ENCODE measurements at regions not wholly inside any gene's neighbourhood (a gene's known extent, or its start where the extent isn't known, plus 50 kb on each side); places are given as distances from the start of the nearest gene placed in this dataset.

DNA sequence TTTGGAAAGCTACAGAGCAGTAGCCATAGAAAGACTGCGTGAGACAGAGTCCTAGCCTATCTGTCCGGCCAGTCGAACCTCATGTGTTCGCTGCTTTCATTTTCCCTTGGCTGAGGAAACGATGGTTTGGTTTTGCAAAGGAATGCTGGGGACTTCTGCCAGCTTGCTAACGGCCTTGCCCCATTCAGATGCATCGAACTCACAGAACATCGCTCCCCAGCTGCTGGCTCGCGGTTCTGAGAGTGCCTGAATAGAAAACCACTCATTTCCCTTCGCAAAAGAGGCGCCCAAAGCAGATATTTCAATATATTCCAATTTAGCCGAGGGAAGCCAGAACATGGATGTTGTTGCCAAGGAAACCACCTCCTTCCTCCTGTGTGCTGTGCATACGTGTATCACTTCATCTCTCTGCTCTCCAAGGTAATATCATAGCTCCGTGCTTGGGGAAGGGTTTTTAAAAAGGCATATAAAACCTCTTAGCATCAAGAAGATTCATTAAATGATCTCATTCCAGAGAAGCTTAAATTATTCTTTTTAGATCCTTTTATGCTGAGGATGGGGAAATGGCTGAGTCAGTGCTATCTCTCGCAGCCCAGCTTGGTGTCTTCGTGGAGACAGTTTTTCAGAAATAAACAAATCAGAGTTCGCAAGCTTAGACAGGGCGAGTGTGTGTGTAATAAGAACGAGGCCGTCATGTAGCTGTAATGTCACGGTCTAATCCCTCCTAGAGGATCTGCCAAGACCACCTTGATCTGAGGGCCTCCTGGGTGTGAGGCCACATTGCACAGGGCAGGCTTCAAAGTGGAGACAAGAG lies 215.2 kb downstream of the RPS24 start:
- DNase-seq (no peak), ATAC-seq (no peak)

DNA sequence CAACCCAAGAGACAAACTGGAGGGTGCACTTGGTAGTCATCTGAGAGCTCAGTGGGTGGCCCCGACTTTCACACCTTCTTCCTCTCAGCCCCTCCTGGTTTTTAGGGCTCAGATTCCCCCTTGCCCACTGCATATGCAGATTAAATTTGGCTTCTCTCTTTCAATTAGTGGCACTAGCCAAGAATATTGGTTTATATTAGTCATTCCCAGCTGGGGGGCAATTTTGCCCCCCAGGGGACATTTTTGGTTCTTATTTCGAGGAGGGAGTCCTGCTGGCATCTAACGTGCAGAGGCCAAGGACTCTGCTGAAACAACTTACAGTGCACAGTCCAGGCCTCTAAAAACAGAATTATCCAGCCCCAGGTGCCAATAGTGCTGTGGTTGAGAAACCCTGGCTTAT lies 216.0 kb downstream of the RPS24 start:
- no peak for DNase-seq
- ATAC-seq, result no peak

DNA sequence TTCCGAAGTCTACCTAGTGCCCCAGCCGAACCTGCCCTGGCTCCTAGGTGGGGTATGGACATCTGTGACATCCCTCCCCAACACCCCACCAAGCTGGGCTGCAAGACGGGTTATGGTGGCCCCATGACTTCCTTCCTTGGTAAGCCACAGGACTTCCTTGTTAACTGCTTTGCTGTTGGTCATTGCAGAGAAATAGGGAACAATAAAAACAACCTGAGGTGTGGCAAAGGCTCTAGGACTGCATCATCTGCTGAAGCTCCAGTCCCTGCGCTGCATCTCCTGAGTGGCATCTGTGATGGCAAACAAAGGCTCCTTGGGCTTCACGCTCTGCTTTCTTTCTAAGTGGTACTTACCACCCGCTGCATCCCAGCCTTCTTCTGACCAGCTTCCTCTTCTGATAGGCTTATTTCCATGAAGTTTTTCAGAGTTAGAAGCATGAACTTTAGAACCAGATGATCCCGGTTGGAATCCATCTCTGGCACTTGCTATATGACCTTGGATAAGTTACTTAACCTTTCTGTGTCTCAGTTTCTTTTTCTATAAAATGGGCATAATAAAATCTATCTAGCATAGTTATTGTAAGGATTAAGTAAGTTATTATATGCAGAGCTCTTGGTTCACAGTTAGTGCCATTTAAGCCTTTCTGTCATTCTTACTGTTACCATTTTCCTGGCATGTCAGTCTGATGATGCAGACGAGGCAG lies 216.8 kb downstream of the RPS24 start:
- ATAC-seq (no peak), DNase-seq (no peak)

DNA sequence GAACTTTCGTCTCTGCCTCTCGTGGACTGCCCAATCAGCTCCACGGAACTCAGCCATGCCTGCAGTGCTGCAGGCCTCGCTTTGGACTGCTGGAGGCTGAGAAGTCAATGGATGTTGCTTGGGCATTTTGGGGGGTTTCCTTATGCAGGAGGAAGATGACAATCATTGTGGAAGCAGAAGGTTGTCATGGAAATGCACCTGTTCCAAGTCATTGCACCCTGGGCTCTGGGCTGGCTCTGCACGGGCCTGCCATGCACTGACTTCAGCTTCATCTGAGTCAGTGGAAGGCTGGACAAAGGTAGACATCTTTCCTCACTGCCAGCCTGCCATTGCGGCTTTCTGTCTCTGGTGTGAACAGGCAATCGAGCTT lies 217.3 kb downstream of the RPS24 start:
- DNase-seq, result no peak
- no peak for ATAC-seq

DNA sequence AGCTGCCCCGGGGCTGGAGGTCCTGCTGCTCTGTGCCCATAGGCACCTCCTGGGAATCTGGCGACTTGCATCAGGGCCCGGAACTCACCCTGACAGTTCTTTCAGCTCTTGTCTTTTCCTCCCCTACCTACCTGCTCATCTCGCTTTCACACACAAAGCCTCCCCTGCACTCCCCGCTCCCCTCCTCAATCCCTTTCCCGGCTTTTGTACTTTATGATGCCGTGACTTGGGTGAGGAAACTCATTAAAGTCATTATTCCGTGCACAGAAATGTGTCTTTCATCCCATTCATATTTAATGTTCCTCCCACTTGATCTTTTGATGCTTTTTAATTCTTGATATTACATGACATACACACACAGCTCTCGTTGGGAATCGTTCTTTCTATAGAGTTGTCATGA lies 218.6 kb downstream of the RPS24 start:
- no peak for DNase-seq

DNA sequence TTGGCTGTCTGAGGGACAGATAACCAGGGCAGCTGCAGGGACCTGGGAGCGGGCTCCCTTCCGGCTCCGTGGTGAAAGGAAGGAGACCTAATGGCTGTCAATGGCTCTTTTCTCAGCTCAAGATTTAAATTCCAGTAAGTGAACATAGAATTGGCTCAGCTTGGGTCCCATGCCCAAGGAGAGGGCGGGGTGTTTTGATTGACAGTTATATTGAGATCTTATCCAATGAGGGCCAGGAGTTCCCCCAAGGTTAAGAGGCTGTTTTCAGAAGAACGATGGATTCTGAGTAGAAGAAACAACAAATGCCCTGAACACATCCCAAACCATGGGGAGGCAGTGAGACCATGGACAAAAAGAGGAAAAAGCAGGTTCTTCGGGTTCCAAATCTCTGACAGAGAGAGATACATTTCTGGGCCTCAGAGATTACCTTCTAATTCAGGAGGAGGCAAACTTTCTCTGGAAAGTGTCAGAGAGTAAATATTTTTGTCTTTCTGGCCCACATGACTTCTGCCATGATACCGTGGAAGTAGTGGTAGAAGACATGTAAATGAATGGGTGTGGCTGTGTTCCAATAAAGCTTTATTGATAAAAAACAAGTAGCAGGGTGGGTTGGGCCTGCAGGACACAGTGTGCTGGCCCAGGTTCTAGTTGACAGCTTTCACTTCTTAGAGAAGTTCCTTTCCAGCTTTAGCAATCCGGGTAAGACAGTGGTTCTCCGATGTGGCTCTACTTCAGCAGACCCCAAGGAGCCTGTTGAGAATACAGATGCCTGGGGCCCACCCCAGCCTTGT lies 219.6 kb downstream of the RPS24 start:
- no peak for DNase-seq
- ATAC-seq, result no peak

More for the DNA sequence above, 218.6 kb downstream of the RPS24 start:
- ATAC-seq, result no peak

DNA sequence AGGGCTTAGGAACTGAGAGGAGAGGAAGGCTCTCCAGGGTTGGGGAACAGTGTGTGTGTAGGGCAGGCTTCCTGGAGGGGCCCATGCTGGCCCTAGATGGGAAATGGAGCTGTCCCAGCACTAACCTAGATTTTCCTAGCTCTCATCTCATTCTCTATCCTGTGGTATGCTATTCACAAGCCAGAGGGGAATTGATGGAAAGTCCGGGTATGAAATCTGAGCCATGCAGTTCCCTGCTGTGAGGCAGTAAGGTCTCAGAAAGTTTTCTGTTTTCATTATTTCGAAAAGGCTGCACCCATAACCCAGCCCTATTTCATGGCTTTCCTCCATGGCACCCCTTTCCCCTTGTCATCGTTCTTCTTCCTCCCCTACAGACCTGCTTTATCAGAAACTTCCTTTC lies 220.3 kb downstream of the RPS24 start:
- no peak for ATAC-seq
- DNase-seq, result no peak

DNA sequence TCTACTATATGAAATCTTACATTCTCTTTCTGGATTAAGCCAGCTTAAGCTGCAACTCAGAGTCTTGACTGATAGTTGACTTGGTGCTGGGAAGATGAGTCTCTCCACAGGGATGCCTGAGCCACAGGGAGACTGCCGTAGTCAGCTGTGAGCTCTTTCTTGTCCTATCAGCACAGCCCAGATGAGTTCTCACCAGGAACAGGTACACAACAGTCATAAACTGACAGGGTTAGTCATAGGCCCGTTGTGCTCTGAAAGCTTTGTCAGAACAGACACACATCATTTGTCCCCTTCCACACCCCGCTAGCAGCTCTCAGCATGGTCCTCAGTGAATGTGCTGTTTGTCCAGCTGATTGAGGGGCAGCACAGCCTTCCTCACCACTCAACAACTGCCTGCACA lies 221.6 kb downstream of the RPS24 start:
- DNase-seq (no peak), ATAC-seq (no peak)

DNA sequence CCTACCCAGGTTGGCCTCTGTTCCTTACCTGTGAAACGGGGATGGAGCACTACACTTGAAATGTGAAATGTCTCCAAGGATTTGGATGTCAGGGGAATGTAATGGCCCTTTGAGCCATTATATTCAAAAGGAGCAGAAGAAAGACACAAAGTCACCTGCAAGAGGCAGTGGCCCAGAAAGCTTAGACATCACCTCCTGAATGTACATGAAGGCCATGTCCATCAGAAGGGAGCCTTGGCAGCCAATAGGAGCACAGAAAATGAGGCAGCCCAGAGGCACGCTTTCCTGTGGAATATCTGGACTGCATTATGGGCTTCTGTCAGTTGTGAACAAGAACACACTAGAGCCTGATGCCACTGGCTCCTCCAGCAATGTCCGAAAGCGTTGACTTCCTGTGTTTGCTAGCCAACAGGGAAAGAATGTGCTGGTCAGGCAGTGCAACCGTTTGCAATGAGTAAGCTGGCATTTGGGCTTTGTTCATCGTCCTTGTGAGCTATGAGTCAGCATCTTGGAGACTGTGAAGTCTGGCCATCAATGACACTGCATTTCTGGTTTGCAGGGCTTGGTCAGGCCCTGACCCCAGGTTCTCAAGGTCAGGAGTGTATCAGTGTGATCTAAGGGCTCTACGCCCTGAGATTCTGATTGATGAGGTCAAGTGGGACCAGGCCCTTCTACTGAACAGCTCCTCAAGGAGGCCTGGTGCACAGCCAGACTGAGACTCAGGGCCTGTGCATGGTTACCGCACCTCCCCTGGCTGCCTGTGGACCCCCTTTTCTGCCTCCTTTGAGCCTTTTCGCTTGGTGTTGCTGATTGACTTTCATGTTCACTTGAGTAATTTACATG lies 222.4 kb downstream of the RPS24 start:
- no peak for DNase-seq
- ATAC-seq, result no peak

DNA sequence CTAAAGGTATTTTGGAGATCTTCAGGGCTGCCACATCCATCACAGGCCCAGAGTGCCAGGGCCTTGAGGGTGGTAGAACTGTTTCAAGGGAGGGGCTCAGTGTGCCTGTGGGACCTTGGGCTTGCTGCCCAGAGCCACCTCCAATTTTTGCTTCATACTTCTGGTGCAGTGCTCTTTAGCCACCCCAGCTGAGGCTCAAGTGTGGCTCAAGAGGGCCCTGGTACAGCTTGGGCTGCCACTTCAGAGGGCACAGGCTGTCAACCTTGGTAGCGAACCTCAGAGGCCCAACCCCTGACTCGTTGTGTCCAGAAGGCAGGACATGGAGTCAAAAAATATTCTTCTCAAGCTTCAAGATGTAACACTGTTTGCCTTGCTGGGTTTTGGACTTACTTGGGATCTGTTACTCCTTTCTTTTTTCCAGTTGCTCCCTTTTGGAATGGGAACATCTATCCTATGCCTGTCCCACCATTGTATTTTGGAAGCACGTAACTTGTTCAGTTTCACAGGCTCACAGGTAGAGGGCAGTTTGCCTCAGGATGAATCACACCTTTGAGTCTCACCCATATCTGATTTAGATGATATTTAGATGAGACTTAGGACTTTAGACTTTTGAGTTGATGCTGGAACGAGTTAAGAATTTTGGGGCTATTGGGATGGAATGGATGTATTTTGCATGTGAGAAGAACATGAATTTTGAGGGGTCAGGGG lies 224.8 kb downstream of the RPS24 start:
- ATAC-seq, result no peak
- no peak for DNase-seq

DNA sequence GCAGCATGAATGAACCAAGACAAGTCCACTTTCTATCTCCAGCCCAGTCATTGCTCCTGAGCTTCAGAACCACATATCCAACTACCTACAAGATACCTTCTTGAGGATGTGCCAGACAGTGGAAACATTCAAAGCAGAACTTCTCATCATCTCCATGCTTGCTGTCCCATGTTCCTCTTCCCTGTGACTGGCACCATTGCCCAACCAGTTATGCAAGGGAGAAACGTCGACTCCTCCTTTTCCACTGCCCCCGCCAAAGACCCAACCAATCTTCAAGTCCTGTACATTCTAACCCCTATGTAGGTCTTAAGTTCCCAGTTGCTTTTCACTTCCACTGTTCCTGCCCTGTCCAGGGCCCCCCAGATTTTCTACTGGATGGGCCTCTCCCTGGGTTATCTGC lies 225.7 kb downstream of the RPS24 start:
- DNase-seq (no peak), ATAC-seq (no peak)

DNA sequence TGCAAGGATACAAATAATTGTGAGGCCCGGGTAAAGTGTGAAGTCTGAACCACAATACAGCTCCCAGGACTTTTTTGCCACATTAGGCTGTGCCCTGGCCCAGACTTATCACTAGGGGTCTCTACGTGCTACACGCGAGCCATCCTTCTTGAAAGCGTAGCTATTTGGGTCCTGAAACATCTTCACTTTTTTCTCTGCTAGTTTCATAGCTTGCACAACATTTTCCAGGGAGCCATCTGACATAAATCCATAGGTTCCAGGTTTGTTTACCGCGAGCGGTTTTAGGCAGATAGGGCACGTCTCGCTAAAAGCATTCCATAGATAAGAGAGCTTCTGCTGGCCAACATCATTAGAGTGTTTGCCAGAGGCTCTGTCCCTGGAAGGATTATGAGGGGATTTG lies 226.5 kb downstream of the RPS24 start:
- no peak for DNase-seq
- ATAC-seq, result no peak

DNA sequence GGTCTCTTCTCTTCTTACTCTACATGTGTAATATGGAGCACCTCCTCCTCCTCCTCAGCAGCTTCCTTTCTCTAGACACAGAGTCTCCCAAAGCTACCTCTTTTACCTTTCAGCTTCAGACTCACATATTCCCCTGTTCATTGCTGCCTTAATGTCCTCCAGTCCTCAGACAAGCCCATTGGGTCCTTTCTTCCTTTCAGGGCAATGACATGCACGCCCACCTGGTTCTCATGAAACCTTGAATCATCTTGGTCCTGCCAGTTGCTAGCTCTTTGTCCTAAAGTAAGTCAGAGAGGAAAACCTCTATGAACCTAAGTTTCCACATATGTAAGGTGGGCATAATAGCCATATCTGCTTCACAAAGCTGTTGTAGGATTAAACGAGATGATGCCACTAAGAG lies 227.0 kb downstream of the RPS24 start:
- DNase-seq, result no peak
- peak; percentile 69 for ATAC-seq

DNA sequence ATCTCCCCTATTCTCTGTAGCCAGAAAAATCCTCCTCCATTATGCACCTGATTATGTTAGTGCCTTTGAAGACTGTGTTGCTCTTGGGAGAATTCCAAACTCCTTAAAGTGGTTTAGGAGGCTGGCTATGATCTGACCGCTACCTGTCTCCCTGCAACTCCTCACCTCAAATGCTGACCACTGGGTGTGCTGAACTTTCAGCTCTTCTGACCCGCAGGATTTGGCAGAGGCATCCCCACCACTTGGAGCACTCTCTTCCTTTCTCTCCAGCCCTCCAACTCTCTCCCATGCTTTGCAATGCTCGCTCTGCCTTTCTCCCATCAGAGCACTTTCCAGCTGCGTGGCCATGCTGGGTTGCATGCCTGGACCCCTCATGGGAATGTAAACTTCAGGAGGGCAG lies 227.6 kb downstream of the RPS24 start:
- DNase-seq (no peak), ATAC-seq (no peak)

DNA sequence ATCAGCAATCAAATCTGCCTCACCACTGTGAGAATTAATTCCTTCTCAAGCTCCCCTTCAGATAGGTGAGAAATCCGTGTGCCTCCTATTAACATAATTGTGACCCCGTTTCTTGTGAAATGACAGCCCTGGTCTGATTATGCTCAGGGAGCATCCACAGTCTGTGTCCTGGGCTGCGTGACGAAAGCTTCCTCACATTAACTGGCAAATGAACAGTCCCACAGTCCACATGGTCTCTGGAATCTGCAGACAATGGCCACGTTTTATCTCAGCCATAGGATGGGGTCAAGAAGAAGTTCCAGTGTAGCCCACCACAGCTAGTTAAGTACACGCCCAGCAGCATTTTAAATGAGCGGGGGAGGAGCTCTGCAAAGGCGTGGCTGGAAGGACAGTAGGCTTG lies 229.2 kb downstream of the RPS24 start:
- no peak for DNase-seq
- no peak for ATAC-seq

DNA sequence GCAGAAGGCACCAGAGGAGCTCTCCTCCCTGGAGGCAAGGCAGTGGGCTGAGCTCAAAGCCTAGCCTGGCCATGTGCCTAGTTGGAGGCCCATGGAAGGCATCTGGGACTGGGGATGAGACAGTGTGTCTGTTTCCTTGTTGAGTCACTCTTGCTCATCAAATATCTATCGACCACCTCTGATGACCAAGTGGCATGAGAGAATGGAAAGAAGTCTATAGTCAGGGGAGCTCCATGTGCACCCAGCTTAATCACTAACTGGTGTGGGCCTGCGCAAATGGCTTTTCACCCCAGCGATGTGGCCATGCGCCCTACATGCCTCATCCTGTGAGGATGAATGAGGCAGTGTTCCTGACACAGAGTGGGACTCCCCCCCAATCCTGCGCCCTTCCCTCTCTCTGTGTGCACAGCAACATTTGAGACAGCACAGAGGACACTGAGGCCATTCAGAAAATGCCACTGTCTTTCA lies 229.9 kb downstream of the RPS24 start:
- ATAC-seq (no peak), DNase-seq (no peak)

DNA sequence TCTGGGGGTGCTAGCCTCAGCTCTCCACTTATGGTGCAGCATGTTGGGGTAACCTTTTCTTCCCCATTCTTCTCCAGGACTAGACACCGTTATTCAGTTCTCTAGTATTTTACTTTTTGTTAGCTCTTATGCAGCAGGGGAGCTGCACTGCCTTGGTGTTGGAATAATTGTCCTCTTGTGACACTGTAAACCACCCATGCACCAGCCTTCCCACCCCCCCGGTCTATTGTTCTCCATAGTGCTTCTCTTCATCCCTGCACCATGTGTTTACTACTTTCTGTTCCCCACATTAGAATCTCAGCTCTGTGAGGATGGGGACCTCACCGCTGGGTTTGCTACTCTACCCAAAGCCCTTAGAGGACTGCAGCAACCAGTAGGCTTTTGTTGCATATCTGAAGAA lies 230.7 kb downstream of the RPS24 start:
- DNase-seq (no peak), ATAC-seq (no peak)

DNA sequence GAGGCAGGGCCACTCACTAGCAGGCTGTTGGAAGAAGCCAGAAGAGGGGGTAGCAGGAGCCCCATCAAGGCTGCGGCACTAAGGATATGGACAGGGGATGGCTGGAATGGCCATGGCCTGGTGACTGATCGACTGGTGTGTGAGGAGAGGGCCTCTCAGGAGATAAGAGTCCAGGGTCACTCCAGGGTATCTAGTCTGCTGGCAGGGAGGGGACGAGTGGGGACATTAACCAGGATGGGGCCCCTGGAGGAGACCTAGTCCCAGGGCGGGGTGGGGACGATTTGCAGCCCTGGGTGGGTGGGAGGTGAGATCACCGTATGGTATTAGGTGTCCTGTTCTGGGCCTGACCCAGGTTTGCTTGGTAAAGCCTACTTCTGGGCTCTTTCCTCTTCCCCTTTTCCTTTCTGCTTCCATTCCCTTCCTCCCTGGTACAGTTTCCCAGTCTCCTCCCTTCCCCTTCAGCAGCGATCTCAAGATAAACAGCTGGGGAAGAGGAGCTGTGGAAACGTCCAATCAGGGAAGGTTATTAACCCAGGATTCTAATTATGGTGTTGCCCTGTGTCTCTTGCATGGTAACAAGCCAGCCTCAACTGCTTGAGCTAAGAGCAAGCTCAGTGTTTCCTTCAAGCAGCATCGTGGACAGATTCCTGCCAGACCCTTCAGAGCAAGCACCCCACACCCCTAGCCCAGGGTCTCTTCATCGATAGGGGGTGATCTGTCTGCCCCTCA lies 233.2 kb downstream of the RPS24 start:
- DNase-seq (no peak), ATAC-seq (no peak)

DNA sequence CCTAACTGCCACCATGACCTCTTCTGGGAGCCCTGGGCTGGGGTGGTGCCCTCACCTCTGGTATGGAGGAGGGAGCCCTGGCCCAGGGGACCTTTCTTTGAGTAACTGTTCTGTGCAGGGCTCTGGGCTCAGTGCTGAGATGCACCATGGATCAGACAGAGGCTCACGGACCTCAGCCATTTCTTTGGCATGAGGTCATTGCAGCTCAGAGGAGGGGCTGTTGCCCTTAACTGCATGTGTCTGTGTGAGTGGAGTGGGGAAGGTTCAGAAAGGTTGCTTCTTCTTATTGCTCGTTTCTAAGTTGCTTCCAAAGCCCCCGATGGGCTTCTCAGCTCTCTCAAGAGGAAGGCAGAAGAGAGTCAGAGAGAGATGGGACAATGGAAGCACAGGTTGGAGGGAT lies 233.9 kb downstream of the RPS24 start:
- DNase-seq (no peak), ATAC-seq (no peak)

DNA sequence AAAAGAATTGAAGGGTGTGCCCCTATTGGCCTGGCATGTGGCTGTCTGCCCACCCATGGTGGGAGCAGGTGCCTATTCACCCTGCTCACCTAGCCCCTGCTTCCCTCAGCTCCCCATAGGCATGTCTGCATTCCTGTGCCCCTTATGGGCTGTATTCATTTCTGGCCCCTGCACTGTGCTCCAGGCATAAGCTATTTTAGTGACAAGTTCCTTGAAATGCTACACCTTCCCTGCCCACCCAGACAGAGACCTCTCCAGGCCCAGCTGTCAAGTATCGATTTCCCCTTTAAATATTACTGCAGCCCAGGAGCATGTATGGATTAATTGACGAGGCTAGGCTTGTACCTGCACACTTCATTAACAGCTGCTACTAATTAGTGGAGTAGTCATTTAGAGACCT lies 235.4 kb downstream of the RPS24 start:
- no peak for ATAC-seq
- no peak for DNase-seq

DNA sequence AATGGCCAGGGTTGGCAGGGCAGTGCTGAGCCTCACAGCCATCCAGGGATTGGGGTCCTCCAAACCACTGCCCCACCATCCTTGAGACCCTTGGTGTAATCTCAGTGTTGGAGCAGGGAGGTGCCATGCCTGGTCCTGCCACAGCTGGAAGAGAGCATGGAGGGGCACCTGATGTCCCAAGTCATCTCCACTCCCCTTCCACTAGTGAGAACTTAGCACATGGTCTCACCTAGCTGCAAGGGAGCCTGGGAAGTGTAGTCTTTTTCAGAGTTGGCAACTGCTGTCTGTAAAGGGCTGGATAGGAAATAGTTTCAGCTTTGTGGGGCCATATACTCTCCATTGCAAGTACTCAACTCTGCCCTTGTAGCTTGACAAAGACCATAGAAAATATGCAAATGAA lies 238.7 kb downstream of the RPS24 start:
- DNase-seq (no peak), ATAC-seq (no peak)
